HG02870 (cell line): ENCODE measurements at regions not wholly inside any gene's neighbourhood (a gene's known extent, or its start where the extent isn't known, plus 50 kb on each side); places are given as distances from the start of the nearest gene placed in this dataset.
"Not testable (repeated sequence)": the region's sequence is repeated elsewhere in the genome, so short reads cannot be mapped to it uniquely, and the experiment has no call there.

ENCODE experiments used
- ATAC-seq: cut with Tn5 transposase; IDR thresholded peaks from one replicate; pipeline ENCODE4 v1.9.1; 2021; ENCODE audit warnings: mild to moderate bottlenecking, moderate library complexity; ENCODE audit not compliant: unreplicated experiment

GRCh38 chr4:3878678-3879077 is 112.5 kb downstream of the ADRA2C start:
- ATAC-seq = no peak

DNA sequence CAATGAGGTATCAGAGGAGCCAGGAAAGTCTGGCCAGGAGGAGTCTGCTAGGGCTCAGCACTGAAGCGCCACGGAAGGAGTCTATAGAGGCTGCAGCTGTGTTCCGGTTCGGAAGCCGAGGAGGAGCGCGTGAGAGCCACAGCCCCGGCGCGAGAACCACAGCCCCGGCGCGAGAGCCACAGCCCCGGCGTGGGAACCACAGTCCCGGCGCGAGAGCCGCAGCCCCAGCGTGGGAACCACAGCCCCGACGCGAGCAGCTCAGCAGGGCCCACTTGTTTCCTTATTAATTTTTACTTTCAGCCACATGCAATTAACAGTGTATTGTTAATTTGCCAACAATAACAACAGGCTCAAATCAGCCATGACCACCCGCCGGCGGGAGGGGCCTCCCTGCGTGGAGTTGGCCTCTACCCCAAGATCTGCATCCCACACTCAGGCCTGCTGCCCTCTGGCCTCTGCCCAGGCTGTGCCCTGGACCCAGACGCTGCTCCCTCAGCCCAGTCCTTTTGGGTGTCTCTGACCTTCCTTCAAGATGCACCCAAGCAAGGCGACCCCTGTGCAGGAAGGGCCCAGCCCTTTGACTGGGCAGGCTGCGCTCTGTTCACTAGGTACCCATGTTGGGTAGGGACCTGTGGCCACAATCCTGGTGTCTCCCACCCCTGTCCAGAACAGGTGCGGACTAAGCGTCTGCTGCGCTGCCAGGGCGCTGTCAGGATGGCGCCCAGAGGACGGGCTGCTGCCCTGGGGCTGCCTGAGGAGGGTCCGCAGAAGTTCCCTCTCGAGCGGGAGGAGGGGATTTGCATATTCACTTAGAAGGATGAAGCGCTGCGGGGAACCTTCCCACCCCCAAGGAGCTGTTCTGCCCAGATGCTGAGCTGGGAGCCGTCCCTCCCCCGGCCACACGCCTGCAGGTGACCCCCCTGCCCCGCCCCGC is 113.8 kb downstream of the ADRA2C start:
- no peak for ATAC-seq

- no peak for ATAC-seq
These were observed 114.5 kb downstream of the ADRA2C start for GRCh38 chr4:3880615-3881120.

DNA sequence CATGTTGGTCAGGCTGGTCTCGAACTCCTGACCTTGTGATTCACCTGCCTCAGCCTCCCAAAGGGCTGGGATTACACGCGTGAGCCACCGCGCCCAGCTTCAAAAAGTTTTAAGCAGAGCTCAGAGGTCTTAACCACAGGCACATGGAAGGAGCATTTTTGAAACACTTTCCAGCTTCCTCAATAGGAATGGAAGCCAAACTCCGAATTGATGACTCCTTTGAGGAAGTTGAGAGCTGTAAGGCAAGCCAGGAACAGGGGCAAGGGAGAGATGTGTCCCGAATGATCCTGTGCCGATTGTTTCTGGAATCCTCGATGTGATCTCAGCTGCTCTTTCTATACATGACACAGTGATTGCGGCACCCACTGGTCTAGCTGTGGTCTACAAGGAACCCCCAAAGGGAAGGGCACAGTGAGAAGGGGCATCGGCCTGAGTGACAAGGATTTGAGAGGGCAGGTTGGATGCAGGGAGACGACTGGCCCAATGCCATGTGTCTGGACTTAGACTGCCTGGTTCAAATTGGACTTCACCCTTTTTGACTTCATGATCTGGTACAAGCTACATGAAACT is 116.2 kb downstream of the ADRA2C start:
- ATAC-seq = not testable (repeated sequence)

DNA sequence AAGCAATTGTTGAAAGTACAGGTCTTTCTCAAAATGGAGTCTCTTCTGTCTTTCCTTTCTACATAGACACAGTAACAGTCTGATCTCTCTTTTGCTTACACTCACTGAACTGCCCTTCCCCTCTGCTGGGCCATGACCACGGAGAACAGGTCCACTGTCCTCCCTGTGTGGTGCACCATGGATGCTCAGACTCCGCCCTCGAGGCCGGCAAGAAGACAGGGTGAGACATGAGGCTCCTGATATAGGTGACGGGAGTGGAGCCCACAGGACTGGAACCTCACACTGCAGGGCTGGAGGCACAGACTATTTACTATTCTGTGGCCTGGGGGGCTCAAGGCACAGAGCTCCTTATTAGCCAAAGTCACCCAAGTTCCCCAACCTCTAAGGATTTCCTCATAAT is 118.1 kb downstream of the ADRA2C start:
- not testable (repeated sequence) for ATAC-seq

DNA sequence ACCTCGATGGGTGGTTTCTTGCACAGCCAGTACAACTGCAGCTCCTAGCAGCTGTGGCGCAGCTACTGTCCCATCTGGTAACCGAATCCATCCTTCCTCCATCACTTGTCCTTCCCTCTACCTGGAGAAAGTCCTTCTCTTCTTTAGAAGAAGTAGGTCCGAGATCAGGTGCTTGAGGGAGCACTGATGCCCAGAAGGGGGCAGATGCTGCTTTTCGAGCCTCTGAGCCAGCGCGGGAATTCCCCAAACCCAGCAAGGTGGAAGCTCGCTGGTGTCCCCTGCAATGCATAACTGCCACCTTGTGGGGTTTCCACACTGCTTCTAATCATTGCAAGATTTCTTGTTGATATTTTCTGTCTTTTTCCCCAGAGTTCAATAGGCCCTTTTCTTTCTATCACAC is 127.4 kb downstream of the ADRA2C start:
- ATAC-seq = not testable (repeated sequence)

GRCh38 chr4:3894086-3894959 is 128.1 kb downstream of the ADRA2C start:
- ATAC-seq = not testable (repeated sequence)

- no peak for ATAC-seq
These were observed 130.3 kb downstream of the ADRA2C start for GRCh38 chr4:3896441-3896840.

DNA sequence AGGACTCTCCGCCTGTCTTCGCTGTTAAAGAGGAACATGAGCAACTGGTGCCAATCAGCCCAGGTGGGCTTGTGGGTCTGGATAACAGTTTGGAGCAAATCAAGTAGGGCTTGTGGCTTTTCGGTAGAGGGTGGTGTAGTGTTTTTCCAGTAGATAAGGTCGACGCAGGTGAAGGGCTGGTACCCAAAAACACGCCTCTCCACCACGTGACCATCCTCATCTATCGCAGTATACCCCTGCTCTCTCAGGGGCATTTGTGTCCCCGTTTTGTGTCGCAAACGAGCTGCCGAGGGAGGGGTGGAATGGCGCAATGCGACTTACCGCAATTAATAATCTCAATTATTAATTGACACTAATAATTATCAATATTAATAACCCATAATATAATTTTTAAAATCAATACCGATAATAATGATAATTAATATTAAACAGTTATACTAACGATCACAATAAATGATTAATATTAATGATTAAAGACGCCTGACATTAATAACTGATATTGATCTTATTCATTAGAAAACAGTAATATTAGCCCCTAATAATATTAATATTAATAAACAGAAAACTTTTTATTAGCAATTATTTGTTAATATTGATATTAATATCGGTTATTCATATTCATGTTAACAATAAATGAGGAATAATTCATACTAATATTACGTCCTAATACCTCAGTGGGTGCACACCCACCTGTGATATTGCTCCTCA is 130.8 kb downstream of the ADRA2C start:
- not testable (repeated sequence) for ATAC-seq

- no peak for ATAC-seq
These were observed 131.9 kb downstream of the ADRA2C start for GRCh38 chr4:3898098-3898497.

- not testable (repeated sequence) for ATAC-seq
These were observed 132.7 kb downstream of the ADRA2C start for GRCh38 chr4:3898928-3899327.

- ATAC-seq = not testable (repeated sequence)
These were observed 138.2 kb downstream of the ADRA2C start for GRCh38 chr4:3904264-3904955.

GRCh38 chr4:3909616-3910015 is 143.4 kb downstream of the ADRA2C start:
- not testable (repeated sequence) for ATAC-seq

GRCh38 chr4:3910161-3910950 is 144.2 kb downstream of the ADRA2C start:
- ATAC-seq = not testable (repeated sequence)

DNA sequence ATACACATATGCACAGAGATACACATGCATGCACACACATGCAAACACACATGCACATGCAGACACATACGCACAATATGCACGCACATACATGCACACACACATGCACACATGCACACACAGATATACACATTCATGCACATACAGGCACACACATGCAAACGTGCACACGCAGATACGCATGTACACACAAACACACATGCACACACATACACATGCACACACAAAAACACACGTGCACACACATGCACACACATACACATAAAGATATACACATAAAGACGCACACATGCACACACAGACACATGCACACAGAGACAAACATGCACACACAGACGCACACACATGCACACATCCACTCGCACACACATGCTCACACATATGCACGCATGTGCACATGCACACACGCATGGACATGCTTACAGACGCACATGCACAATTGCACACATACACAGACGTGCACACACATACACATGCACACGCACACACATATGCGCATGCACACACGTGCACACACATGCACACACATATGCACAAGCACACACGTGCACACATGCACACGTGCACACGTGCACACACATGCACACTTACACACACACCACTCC is 145.2 kb downstream of the ADRA2C start:
- no peak for ATAC-seq

DNA sequence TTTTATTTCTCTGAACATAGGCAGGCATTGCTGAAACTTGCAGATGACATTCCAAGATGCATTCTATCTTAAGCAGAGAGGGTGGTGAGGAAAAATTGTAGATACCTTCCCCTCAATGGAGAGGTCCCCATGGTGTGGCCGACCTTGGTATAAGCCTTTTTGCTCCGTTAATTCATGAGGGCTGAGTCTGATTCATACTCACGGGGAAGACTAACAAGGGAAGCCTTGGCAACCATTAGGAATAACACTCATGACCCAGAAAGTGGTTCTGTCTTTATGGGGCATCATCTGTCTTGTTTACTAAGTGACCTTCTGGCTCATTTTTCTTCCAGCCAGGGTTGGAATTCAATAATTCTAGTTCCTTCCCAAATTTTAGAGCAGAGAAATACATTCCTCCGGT is 148.3 kb downstream of the ADRA2C start:
- not testable (repeated sequence) for ATAC-seq

- not testable (repeated sequence) for ATAC-seq
These were observed 153.3 kb downstream of the ADRA2C start for GRCh38 chr4:3919509-3919908.

DNA sequence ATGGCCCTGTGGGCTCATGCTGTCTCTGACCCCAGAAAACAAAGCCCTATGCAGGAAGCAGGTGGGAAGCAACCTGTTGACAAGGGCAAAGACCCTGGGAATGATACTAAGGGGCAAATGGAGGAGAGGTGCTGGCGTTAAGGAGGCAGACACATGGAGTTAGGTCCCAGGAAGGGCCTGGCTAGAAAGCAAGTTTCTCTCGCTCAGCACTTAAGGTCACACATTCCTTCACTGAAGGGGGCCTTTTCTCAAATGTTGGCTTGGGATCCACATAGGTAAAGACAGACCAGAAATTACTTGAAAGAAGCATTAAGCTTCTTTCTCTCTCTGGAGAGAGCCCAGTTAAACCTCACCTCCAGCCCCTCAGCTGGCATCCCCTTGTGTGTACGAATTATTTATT is 155.7 kb downstream of the ADRA2C start:
- ATAC-seq = not testable (repeated sequence)

GRCh38 chr4:3925841-3926240 is 159.7 kb downstream of the ADRA2C start:
- not testable (repeated sequence) for ATAC-seq
